ENCODE measurements at regions not wholly inside any gene's neighbourhood (a gene's known extent, or its start where the extent isn't known, plus 50 kb on each side); places are given as distances from the start of the nearest gene placed in this dataset.

DNA sequence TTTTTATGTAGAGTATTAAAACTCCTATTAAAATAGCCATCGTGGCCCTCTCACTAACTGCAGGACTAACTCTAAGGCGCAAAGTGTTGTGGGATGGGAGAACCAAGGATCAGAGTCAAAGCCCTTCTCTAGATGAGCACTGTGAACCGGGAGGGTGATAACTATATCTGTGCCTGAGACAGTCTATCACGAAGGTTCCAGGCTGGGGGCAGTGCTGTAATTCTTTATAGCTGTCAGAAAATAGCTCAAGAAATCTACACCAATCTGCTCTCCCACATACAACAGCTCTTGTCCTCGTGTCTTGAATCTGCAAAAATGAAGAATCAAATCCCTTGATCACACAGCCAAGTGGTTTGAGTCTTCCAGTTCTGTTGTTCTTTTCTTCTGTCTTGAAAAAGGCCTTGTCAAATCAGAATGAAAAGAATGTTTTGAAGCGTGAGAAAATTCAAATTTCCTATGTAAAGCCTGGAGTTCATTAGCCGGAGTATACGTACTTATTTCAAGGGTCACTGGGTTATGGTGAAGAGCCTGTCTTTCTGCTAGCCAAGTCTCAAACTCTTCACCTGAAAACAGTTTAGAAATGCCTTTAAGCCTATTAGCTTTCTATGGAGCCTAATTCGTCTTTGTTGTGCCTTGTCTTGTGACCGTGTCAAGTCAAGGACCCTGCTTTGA, 185.3 kb upstream of the NECTIN3 start:
- H3K9me3 ChIP-seq (replicated peaks; ENCODE audit: control insufficient read depth, insufficient read depth, low read depth, low read length) = no peaks in the 10 kb centered on the region
- no peaks in the 10 kb centered on the region for H3K27me3 ChIP-seq (ENCODE audit: control insufficient read depth in 2 of 2, insufficient read depth in 2 of 2, low read length in 2 of 2)
- no peaks in the 10 kb centered on the region for H3K4me1 ChIP-seq (replicated peaks in 1 of 2; ENCODE audit: control insufficient read depth in 2 of 2, insufficient read depth in 2 of 2, low read length in 2 of 2)
- no peaks in the 10 kb centered on the region for H3K9me1 ChIP-seq (ENCODE audit: control insufficient read depth, insufficient read depth, low read length)
- 5% methylated on average over 10 of the region's 10 CpGs for WGBS (ENCODE audit: insufficient coverage, low coverage, missing lambda C conversion rate)
- no peaks in the 10 kb centered on the region for H3K79me2 ChIP-seq (ENCODE audit: control insufficient read depth, insufficient read depth, low read length)
- ChIA-PET POLR2A (no interaction called here), CTCF (ENCODE audit: low intra/inter-chr PET ratio) (no interaction called here)
- no peak overlapping the region for H3K4me3 ChIP-seq
- TF ChIP-seq, protein P1, sequence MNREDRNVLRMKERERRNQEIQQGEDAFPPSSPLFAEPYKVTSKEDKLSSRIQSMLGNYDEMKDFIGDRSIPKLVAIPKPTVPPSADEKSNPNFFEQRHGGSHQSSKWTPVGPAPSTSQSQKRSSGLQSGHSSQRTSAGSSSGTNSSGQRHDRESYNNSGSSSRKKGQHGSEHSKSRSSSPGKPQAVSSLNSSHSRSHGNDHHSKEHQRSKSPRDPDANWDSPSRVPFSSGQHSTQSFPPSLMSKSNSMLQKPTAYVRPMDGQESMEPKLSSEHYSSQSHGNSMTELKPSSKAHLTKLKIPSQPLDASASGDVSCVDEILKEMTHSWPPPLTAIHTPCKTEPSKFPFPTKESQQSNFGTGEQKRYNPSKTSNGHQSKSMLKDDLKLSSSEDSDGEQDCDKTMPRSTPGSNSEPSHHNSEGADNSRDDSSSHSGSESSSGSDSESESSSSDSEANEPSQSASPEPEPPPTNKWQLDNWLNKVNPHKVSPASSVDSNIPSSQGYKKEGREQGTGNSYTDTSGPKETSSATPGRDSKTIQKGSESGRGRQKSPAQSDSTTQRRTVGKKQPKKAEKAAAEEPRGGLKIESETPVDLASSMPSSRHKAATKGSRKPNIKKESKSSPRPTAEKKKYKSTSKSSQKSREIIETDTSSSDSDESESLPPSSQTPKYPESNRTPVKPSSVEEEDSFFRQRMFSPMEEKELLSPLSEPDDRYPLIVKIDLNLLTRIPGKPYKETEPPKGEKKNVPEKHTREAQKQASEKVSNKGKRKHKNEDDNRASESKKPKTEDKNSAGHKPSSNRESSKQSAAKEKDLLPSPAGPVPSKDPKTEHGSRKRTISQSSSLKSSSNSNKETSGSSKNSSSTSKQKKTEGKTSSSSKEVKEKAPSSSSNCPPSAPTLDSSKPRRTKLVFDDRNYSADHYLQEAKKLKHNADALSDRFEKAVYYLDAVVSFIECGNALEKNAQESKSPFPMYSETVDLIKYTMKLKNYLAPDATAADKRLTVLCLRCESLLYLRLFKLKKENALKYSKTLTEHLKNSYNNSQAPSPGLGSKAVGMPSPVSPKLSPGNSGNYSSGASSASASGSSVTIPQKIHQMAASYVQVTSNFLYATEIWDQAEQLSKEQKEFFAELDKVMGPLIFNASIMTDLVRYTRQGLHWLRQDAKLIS (CRISPR knock-in tag; IDR thresholded peaks at IDR 0.05) = no peak
- TF ChIP-seq MAFG (tag; conservative IDR thresholded peaks at IDR 0.05) (no peak), SMARCE1 (IDR thresholded peaks at IDR 0.05) (no peak), ESRRA (IDR thresholded peaks at IDR 0.05; ENCODE audit: borderline replicate concordance, low read depth) (no peak), ZNF146 (CRISPR knock-in tag; IDR thresholded peaks at IDR 0.05; ENCODE audit: unreplicated experiment) (no peak), ZBED1 (IDR thresholded peaks at IDR 0.05) (no peak), CTBP1 (IDR thresholded peaks at IDR 0.05; ENCODE audit: borderline replicate concordance) (no peak), PHF21A (IDR thresholded peaks at IDR 0.05; ENCODE audit: borderline replicate concordance, low read depth) (no peak)
- TF ChIP-seq, protein P2, sequence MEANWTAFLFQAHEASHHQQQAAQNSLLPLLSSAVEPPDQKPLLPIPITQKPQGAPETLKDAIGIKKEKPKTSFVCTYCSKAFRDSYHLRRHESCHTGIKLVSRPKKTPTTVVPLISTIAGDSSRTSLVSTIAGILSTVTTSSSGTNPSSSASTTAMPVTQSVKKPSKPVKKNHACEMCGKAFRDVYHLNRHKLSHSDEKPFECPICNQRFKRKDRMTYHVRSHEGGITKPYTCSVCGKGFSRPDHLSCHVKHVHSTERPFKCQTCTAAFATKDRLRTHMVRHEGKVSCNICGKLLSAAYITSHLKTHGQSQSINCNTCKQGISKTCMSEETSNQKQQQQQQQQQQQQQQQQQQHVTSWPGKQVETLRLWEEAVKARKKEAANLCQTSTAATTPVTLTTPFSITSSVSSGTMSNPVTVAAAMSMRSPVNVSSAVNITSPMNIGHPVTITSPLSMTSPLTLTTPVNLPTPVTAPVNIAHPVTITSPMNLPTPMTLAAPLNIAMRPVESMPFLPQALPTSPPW (CRISPR knock-in tag; IDR thresholded peaks at IDR 0.05) = no peak
- no peak overlapping the region for H3K9ac ChIP-seq (ENCODE audit: insufficient read depth in 1 of 2, low read depth in 2 of 2, low read length in 2 of 2)
- intact Hi-C loops (cut with micrococcal nuclease) = no loop called here
- no TSS peak for BruUV-seq (replicated peaks)
- ATAC-seq (no peak), DNase-seq (ENCODE audit: extremely low read depth in 1 of 4, low spot score in 3 of 4) (no peak), FAIRE-seq (no peak)
- no peak overlapping the region for H3K27ac ChIP-seq (ENCODE audit: extremely low read depth, low read depth, low read length)
- H3K4me2 ChIP-seq (ENCODE audit: insufficient read depth, low read length) = no peak overlapping the region
- H2AFZ ChIP-seq (ENCODE audit: low read depth, low read length) = no peak overlapping the region
- H3K36me3 ChIP-seq (ENCODE audit: control insufficient read depth, insufficient read depth, low read length) = no peaks in the 10 kb centered on the region
- H4K20me1 ChIP-seq (replicated peaks; ENCODE audit: control insufficient read depth, insufficient read depth, low read length) = no peaks in the 10 kb centered on the region
- in situ Hi-C loops (cut with MboI) = no loop called here

All from K562 (cell line).